ENCODE measurements at regions not wholly inside any gene's neighbourhood (a gene's known extent, or its start where the extent isn't known, plus 50 kb on each side); places are given as distances from the start of the nearest gene placed in this dataset.

DNA sequence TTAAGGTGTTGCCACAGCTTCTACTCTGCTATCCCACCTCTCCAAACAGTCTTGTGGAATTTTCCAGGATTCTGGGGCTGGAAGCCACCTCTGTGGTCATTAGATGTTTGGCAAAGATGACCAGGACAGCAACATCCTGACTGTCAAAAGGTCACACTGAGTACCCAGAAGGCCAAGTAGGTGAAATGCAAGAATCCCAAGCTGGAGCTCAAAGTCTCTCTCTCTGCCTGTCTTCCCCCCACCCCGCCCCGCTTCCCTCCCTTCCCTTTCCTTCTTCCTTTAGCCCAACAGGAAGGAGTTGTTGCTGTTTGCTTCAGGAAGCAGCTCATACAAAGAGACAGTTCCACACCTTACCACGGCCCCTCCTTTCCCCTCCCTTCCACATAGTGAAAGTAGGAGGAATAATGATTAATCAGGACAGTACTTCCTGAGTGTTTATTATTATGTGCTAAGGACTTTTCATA is 75.6 kb upstream of the SLC2A1 start:
- TF ChIP-seq, protein P1, sequence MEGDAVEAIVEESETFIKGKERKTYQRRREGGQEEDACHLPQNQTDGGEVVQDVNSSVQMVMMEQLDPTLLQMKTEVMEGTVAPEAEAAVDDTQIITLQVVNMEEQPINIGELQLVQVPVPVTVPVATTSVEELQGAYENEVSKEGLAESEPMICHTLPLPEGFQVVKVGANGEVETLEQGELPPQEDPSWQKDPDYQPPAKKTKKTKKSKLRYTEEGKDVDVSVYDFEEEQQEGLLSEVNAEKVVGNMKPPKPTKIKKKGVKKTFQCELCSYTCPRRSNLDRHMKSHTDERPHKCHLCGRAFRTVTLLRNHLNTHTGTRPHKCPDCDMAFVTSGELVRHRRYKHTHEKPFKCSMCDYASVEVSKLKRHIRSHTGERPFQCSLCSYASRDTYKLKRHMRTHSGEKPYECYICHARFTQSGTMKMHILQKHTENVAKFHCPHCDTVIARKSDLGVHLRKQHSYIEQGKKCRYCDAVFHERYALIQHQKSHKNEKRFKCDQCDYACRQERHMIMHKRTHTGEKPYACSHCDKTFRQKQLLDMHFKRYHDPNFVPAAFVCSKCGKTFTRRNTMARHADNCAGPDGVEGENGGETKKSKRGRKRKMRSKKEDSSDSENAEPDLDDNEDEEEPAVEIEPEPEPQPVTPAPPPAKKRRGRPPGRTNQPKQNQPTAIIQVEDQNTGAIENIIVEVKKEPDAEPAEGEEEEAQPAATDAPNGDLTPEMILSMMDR (IDR thresholded peaks at IDR 0.05): no peak
- TF ChIP-seq, protein P2, sequence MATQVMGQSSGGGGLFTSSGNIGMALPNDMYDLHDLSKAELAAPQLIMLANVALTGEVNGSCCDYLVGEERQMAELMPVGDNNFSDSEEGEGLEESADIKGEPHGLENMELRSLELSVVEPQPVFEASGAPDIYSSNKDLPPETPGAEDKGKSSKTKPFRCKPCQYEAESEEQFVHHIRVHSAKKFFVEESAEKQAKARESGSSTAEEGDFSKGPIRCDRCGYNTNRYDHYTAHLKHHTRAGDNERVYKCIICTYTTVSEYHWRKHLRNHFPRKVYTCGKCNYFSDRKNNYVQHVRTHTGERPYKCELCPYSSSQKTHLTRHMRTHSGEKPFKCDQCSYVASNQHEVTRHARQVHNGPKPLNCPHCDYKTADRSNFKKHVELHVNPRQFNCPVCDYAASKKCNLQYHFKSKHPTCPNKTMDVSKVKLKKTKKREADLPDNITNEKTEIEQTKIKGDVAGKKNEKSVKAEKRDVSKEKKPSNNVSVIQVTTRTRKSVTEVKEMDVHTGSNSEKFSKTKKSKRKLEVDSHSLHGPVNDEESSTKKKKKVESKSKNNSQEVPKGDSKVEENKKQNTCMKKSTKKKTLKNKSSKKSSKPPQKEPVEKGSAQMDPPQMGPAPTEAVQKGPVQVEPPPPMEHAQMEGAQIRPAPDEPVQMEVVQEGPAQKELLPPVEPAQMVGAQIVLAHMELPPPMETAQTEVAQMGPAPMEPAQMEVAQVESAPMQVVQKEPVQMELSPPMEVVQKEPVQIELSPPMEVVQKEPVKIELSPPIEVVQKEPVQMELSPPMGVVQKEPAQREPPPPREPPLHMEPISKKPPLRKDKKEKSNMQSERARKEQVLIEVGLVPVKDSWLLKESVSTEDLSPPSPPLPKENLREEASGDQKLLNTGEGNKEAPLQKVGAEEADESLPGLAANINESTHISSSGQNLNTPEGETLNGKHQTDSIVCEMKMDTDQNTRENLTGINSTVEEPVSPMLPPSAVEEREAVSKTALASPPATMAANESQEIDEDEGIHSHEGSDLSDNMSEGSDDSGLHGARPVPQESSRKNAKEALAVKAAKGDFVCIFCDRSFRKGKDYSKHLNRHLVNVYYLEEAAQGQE (IDR thresholded peaks at IDR 0.05; ENCODE audit: insufficient read depth in 1 of 2, low read depth in 2 of 2, low read length in 1 of 2): no peak
- TF ChIP-seq POLR2AphosphoS5 (IDR thresholded peaks at IDR 0.05; ENCODE audit: low read depth, low read length): no peak
- no peak for TF ChIP-seq SIN3A (IDR thresholded peaks at IDR 0.05; ENCODE audit: borderline replicate concordance, insufficient read depth, low read depth, low read length)

Measured in Panc1 (cell line).